Ishikawa (cell line): ENCODE measurements at regions not wholly inside any gene's neighbourhood (a gene's known extent, or its start where the extent isn't known, plus 50 kb on each side); places are given as distances from the start of the nearest gene placed in this dataset.

Experiments used
- CEBPB ChIP-seq: IDR thresholded peaks from 2 replicates; pipeline ENCODE4 v1.6.1; 2012
- CREB1 ChIP-seq: IDR thresholded peaks from 2 replicates; pipeline ENCODE4 v1.6.1; 2012; ENCODE audit warnings: low read depth
- EGR1 ChIP-seq: IDR thresholded peaks from 2 replicates; pipeline ENCODE4 v1.6.1; 2012
- EP300 ChIP-seq: IDR thresholded peaks from 2 replicates; pipeline ENCODE4 v1.6.1; 2012; ENCODE audit warnings: borderline replicate concordance
- FOXM1 ChIP-seq: IDR thresholded peaks from 2 replicates; pipeline ENCODE4 v1.6.1; 2012; ENCODE audit warnings: low read depth, borderline replicate concordance
- NFIC ChIP-seq: IDR thresholded peaks from 2 replicates; pipeline ENCODE4 v1.6.1; 2012
- RAD21 ChIP-seq: IDR thresholded peaks from 2 replicates; pipeline ENCODE4 v1.6.1; 2012; ENCODE audit warnings: low read depth
- REST ChIP-seq: IDR thresholded peaks from 2 replicates; pipeline ENCODE4 v1.6.1; 2012; ENCODE audit warnings: low read depth, mild to moderate bottlenecking
- TAF1 ChIP-seq: IDR thresholded peaks from 2 replicates; pipeline ENCODE4 v1.6.1; 2012; ENCODE audit warnings: low read depth, mild to moderate bottlenecking
- TCF12 ChIP-seq: IDR thresholded peaks from 2 replicates; pipeline ENCODE4 v1.6.1; 2012; ENCODE audit warnings: low read depth
- TEAD4 ChIP-seq: IDR thresholded peaks from 2 replicates; pipeline ENCODE4 v1.6.1; 2012
- YY1 ChIP-seq: IDR thresholded peaks from 2 replicates; pipeline ENCODE4 v1.6.1; 2012; ENCODE audit warnings: low read depth
- TF ChIP-seq, protein P1 (sequence below): IDR thresholded peaks from 2 replicates; pipeline ENCODE4 v1.6.1; 2012
- TF ChIP-seq, protein P2 (sequence below): IDR thresholded peaks from 2 replicates; pipeline ENCODE4 v1.6.1; 2012

DNA sequence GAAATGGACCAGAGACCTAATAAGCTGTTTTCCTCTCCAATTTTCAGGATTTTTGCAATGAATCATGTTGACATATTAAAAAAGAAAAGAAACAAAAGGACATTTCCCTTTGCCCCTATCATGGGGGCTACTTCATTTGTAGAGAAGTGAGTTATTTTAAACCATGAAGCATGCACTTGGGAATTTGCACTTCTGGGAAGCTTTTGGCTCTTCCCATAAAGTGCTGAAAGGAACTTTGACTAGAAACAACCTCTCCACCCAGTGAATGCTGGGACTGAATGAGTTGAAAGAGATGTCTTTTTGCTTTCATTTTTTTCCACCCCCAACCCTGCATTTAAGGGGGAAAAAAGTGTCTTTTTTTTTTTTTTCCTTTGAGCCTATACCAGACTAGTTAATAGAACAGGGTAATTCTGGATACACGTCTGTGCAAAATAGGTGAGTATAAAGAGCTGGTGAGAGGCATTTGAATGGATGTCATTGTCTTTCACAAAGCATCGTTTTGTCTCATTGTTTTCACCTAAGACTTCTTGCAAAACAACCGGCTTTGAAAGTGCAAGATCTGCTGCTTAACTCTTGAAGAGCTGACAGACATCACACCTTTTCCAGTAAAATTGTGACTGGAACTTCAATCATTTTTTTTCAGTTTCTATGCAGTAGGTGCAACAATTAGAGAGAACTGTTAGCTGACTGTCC is 138.7 kb upstream of the BACH2 start:
- TF ChIP-seq REST (no peak), TAF1 (no peak), YY1 (no peak), TCF12 (no peak), CREB1 (no peak), RAD21 (no peak)
- TF ChIP-seq, protein P1, sequence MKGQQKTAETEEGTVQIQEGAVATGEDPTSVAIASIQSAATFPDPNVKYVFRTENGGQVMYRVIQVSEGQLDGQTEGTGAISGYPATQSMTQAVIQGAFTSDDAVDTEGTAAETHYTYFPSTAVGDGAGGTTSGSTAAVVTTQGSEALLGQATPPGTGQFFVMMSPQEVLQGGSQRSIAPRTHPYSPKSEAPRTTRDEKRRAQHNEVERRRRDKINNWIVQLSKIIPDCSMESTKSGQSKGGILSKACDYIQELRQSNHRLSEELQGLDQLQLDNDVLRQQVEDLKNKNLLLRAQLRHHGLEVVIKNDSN: no peak

- no peak for TF ChIP-seq YY1
- peak; percentile 62 for TF ChIP-seq RAD21
Observed at GRCh38 chr6:90434094-90434493, 137.5 kb upstream of the BACH2 start.

DNA sequence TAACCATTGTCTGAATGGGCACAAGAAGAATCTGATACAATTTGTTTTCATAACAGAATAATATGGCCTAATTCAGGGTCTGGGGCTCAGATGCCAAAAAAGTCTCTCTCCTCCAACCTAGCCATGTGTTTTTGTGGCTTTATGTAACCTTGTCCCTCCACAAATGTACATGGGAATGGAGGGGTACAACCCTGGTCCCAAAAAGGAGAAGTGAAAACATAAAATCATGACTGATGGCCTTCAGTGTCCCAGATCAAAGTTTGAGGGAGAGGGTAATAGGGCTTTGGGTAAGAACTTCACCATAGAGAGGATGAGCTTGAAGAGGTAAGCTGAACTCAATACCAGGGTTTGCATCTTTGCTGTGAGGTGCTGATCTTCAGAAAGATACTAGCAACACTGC is 136.3 kb upstream of the BACH2 start:
- TF ChIP-seq, protein P2, sequence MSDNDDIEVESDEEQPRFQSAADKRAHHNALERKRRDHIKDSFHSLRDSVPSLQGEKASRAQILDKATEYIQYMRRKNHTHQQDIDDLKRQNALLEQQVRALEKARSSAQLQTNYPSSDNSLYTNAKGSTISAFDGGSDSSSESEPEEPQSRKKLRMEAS: no peak
- TF ChIP-seq REST (no peak), RAD21 (no peak), TAF1 (no peak), TEAD4 (no peak), YY1 (no peak), TCF12 (no peak), CEBPB (no peak)

GRCh38 chr6:90432041-90432775 is 135.6 kb upstream of the BACH2 start:
- no peak for TF ChIP-seq TAF1
- TF ChIP-seq, protein P1: no peak

GRCh38 chr6:90431576-90431975 is 134.9 kb upstream of the BACH2 start:
- TF ChIP-seq FOXM1: no peak
- TF ChIP-seq, protein P2: no peak
- TF ChIP-seq TCF12: no peak
- TF ChIP-seq REST: no peak
- TF ChIP-seq TEAD4: no peak
- TF ChIP-seq CREB1: no peak
- TF ChIP-seq NFIC: no peak
- no peak for TF ChIP-seq EGR1
- TF ChIP-seq YY1: no peak
- no peak for TF ChIP-seq EP300
- no peak for TF ChIP-seq CEBPB
- TF ChIP-seq RAD21: no peak
